ENCODE measurements at regions not wholly inside any gene's neighbourhood (a gene's known extent, or its start where the extent isn't known, plus 50 kb on each side); places are given as distances from the start of the nearest gene placed in this dataset.

DNA sequence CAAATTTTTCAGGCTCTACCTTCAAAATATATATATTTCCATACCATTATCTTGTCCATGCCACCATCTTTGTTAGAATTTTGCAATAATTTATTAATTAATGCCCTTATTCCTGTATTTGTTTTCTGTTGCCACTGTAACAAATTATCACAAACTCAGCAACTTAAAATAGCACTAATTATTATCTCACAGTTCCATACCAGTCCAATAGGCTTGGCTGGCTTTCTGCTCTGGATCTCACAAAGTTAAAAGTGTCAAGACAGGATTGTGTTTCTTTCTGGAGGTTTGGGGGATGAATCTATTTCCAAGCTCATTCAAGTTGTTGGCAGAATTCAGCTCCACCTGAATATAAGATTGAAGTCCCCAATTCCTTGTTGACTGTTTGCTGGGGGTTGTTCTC is 58.6 kb upstream of the SLC38A4 start:
- H3K4me1 ChIP-seq, result peaks cover 0 to 16% (median 3%) of the 10 kb centered on the region in 4 donors
- H3K36me3 ChIP-seq, result no peaks in the 10 kb centered on the region
- H3K4me3 ChIP-seq, result no peak overlapping the region
- H3K27me3 ChIP-seq, result no peaks in the 10 kb centered on the region
- intact Hi-C loops (cut with DNase I; ENCODE audit: low total_unique reads), result no loop called here
- DNase-seq, result no peak
- no peaks in the 10 kb centered on the region for H3K9me3 ChIP-seq
- H3K27ac ChIP-seq, result no peak overlapping the region
- no peak for TF ChIP-seq CTCF (IDR thresholded peaks at IDR 0.05)

GRCh38 chr12:46886541-46887041 is 60.8 kb upstream of the SLC38A4 start:
- no peaks in the 10 kb centered on the region for H3K27me3 ChIP-seq
- H3K36me3 ChIP-seq, result no peaks in the 10 kb centered on the region
- H3K4me1 ChIP-seq, result peaks cover 0 to 25% (median 4%) of the 10 kb centered on the region in 4 donors
- H3K9me3 ChIP-seq, result no peaks in the 10 kb centered on the region
- no peak for TF ChIP-seq CTCF (IDR thresholded peaks at IDR 0.05)
- DNase-seq, result no peak
- H3K27ac ChIP-seq, result no peak overlapping the region
- H3K4me3 ChIP-seq, result no peak overlapping the region
- intact Hi-C loops (cut with DNase I; ENCODE audit: low total_unique reads), result no loop called here

DNA sequence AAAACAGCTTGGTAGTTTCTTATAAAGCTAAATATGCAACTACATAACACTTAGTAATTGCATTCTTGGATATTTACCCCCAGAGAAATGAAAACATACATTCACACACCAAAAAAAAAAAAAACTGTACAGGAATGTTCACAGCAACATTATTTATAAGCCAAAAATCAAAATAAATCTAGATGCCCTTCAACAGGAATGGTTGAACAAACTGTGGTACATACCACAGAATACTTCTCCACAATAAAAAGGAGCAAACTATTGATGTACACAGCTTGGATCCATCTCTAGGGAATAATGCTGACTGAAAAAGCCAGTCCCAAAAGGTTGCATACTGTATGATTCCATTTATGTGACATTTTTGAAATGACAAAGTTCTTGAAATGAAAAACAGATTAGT is 62.1 kb upstream of the SLC38A4 start:
- Histone ChIP-seq H3K4me3 (no peak overlapping the region), H3K27ac (no peak overlapping the region), H3K27me3 (no peaks in the 10 kb centered on the region), H3K36me3 (no peaks in the 10 kb centered on the region), H3K4me1 (peaks cover 4 to 37% (median 8%) of the 10 kb centered on the region in 4 donors), H3K9me3 (no peaks in the 10 kb centered on the region)
- TF ChIP-seq CTCF (IDR thresholded peaks at IDR 0.05), result no peak
- DNase-seq, result no peak
- intact Hi-C loops (cut with DNase I; ENCODE audit: low total_unique reads), result no loop called here

DNA sequence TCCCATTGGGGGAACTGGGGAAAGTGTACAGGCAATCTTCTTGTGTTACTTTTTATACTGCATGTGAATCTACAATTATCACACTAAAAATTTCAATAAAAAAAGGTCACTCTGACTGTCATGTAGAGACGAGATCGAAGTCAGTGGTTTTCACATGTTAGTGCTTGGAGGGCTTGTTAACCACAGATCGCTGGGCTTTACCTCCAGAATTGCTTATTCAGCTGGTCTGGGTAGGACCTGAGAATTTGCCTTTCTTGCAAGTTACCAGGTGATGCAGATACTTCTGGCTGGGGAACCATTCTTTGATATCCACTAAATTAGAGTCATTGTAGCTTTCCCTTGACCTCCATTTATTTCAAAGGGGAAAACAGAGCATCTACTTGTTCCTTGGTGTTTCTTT is 62.8 kb upstream of the SLC38A4 start:
- no peak overlapping the region for H3K27ac ChIP-seq
- no peak for TF ChIP-seq CTCF (IDR thresholded peaks at IDR 0.05)
- H3K9me3 ChIP-seq, result no peaks in the 10 kb centered on the region
- no peak overlapping the region for H3K4me3 ChIP-seq
- H3K27me3 ChIP-seq, result no peaks in the 10 kb centered on the region
- peaks cover 4 to 37% (median 8%) of the 10 kb centered on the region in 4 donors for H3K4me1 ChIP-seq
- no peaks in the 10 kb centered on the region for H3K36me3 ChIP-seq
- intact Hi-C loops (cut with DNase I; ENCODE audit: low total_unique reads), result no loop called here
- DNase-seq, result no peak

DNA sequence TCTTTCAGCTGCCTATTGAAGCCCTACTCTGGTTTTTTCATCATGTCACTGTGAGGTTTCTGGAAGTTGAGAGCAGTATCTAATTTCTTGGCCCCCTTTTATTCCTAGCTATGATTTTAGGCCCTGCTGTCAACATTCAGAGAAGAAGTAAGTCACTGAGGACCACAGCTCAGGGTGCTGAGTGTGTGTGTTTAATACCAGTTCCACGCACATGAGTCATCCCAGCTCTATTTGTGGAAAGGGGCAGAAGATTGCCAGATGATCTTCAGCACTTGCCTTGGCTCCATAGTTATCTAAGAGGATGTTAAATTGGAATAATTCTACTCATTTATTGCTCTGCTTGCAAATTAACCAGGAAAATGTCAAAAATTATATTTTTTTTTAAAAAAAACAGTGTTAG is 65.5 kb upstream of the SLC38A4 start:
- Histone ChIP-seq H3K27ac (no peak overlapping the region), H3K36me3 (no peaks in the 10 kb centered on the region), H3K27me3 (no peaks in the 10 kb centered on the region), H3K9me3 (no peaks in the 10 kb centered on the region), H3K4me1 (peaks cover 4 to 37% (median 8%) of the 10 kb centered on the region in 4 donors), H3K4me3 (no peak overlapping the region)
- intact Hi-C loops (cut with DNase I; ENCODE audit: low total_unique reads), result no loop called here
- DNase-seq, result no peak
- TF ChIP-seq CTCF (IDR thresholded peaks at IDR 0.05), result no peak
